ENCODE measurements at regions not wholly inside any gene's neighbourhood (a gene's known extent, or its start where the extent isn't known, plus 50 kb on each side); places are given as distances from the start of the nearest gene placed in this dataset.

- no peaks in the 10 kb centered on the region for H3K36me3 Mint-ChIP-seq (ENCODE audit: insufficient read depth in 1 of 3, low read depth in 3 of 3)
- Histone ChIP-seq H4K8ac (replicated peaks; ENCODE audit: insufficient read length, low read depth, low read length) (no peak overlapping the region), H2BK15ac (ENCODE audit: low read depth, low read length) (no peak overlapping the region), H3K14ac (ENCODE audit: insufficient read depth, low read length) (no peak overlapping the region), H2BK120ac (ENCODE audit: low read depth, low read length, poor library complexity, severe bottlenecking) (no peak overlapping the region), H2BK12ac (ENCODE audit: insufficient read length, low read depth, low read length) (no peak overlapping the region), H3K9me3 (ENCODE audit: control insufficient read depth, low read depth, low read length) (no peaks in the 10 kb centered on the region), H4K20me1 (ENCODE audit: control insufficient read depth, insufficient read depth, insufficient read length) (no peaks in the 10 kb centered on the region), H3K23ac (ENCODE audit: insufficient read length, low read depth, low read length) (no peak overlapping the region), H3K9ac (ENCODE audit: extremely low read depth, insufficient read length, low read length) (no peak overlapping the region), H2BK20ac (ENCODE audit: low read depth, low read length, poor library complexity, severe bottlenecking) (no peak overlapping the region), H3K79me1 (ENCODE audit: insufficient read depth, low read depth, low read length, poor library complexity, severe bottlenecking) (no peaks in the 10 kb centered on the region), H3K27ac (ENCODE audit: insufficient read length, low read depth, low read length) (no peak overlapping the region), H2BK5ac (ENCODE audit: insufficient read length, low read length) (no peak overlapping the region), H3T11ph (ENCODE audit: low read length) (no peak overlapping the region), H3K4me2 (ENCODE audit: insufficient read depth, insufficient read length, low read length) (no peak overlapping the region), H3K18ac (ENCODE audit: insufficient read length, low read depth, low read length) (no peak overlapping the region), H3K27me3 (ENCODE audit: insufficient read depth, low read length) (no peaks in the 10 kb centered on the region), H2AK5ac (ENCODE audit: insufficient read length, low read length) (no peak overlapping the region), H4K5ac (ENCODE audit: insufficient read length, low read depth, low read length) (no peak overlapping the region), H2AFZ (ENCODE audit: low read length) (no peak overlapping the region), H3K4me1 (ENCODE audit: insufficient read depth, low read length) (no peaks in the 10 kb centered on the region), H3K23me2 (ENCODE audit: insufficient read length, low read depth, low read length, poor library complexity, severe bottlenecking) (no peaks in the 10 kb centered on the region), H3K56ac (ENCODE audit: insufficient read length, low read depth, low read length) (no peak overlapping the region), H3K4ac (ENCODE audit: low read depth, low read length) (no peak overlapping the region), H3K79me2 (ENCODE audit: insufficient read depth, low read length) (no peaks in the 10 kb centered on the region), H4K91ac (ENCODE audit: insufficient read length, low read depth, low read length) (no peak overlapping the region)
- H3K9me3 Mint-ChIP-seq: no peaks in the 10 kb centered on the region
- WGBS (ENCODE audit: extremely low coverage, insufficient read length, low lambda C conversion rate): no CpG with 5 or more reads among the region's 1 CpG
- H3K4me3 Mint-ChIP-seq: no peak overlapping the region
- peaks cover 3% of the 10 kb centered on the region in 2 experiments; a peak in 3 of 4 replicates for H3K4me1 Mint-ChIP-seq
- no peak overlapping the region for H3K27ac Mint-ChIP-seq
- TF ChIP-seq CTCF (conservative IDR thresholded peaks at IDR 0.05): no peak
- DNase-seq: no peak
- no peaks in the 10 kb centered on the region for H3K27me3 Mint-ChIP-seq (ENCODE audit: low read depth)
Observed at GRCh38 chr7:35992436-35992835, 160.6 kb upstream of the EEPD1 start.
